HG02642 (cell line): ENCODE measurements at regions not wholly inside any gene's neighbourhood (a gene's known extent, or its start where the extent isn't known, plus 50 kb on each side); places are given as distances from the start of the nearest gene placed in this dataset.
"Not testable (repeated sequence)": the region's sequence is repeated elsewhere in the genome, so short reads cannot be mapped to it uniquely, and the experiment has no call there.

ENCODE experiments used
- ATAC-seq: cut with Tn5 transposase; IDR thresholded peaks from one replicate; pipeline ENCODE4 v1.9.1; 2021; ENCODE audit warnings: mild to moderate bottlenecking; ENCODE audit not compliant: unreplicated experiment, poor library complexity

DNA sequence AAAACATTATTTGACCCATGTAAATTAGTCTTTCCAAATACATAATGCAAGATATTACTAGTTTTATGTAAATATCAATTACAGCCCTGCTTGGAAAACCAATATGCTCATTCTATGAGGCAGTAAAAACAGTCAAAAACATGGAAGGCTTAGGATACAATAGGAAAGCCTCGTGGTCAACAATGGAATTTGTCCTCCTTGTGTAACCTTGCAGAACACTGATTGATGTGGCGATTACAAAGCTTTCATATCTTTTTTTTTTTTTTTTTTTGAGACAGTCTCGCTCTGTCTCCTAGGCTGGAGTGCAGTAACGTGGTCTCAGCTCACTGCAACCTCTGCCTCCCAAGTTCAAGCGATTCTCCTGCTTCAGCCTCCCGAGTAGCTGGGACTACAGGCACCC, 157.3 kb upstream of the BET1 start:
- no peak for ATAC-seq

DNA sequence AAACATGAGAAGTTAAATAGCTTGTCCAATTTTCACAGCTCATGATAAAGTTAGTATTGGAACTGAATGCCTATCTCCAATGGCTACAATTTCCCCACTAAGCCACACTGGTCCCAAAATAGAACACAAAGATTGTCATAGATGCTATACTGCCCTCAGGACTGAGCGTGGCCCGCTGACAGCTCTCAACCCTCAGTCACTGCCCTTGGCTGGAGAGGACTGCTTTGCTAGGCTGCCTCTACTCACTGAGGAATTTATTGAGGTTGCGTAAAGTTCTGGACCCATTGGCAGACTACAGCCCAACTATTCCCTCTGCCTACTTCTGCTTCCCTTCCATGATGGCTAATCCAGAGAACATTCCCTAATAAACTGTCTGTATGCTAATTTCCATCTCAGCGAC, 165.5 kb upstream of the BET1 start:
- no peak for ATAC-seq

DNA sequence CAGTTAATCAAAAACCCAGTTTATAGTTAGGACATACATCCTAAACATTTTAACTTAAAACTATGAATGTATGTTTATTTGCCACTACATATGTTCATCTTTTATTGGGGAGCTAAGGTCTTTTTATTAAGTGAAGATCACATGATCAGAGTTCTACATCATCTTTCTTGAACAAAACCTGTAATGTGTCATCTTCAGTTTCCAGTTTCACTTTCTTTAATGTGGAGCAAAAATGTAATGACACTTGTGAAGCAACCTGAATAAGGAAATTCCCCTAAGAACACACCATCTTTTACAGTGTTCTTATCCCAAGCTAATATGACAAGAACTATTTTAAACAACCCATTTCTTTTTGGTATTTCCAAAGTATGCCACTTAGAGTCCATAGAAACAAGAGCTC, 166.7 kb upstream of the BET1 start:
- ATAC-seq: peak; percentile 92

DNA sequence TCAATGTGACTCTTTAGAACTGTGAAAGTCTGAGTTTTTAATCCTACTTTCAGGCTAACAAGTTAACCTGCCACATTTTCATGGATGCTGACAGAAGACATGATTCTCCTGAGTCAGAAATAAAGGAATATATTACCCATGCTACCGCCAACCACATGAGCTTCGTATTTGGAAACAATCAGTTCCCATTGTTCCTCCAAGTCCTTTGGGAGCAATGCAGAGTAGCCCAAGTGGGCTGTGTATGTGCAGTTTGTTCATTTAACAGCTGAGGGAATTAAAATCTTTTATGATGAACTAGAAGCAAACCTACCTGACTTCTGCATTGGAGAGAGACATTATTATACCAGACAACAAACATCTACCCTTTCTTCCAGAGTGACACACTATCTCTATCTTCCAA, 169.3 kb upstream of the BET1 start:
- no peak for ATAC-seq

DNA sequence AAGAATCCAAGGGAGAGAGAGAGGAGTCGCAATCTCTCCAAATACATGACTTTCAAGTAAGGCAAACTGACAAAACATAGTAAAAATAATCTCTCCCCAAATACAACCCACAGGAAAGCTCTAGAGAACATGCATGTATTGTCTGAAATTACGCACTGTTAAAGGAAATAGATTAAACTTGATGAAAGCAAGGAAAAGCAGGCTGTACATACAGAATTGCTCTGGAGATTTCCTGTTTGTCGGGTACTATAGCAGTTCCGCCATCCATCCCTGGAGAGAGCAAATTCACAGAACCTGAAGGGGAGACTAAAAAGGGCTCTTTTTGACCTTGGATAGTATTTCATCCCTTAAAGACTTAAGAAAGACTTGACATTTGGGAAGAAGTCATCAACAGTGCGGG, 170.2 kb upstream of the BET1 start:
- ATAC-seq: no peak

DNA sequence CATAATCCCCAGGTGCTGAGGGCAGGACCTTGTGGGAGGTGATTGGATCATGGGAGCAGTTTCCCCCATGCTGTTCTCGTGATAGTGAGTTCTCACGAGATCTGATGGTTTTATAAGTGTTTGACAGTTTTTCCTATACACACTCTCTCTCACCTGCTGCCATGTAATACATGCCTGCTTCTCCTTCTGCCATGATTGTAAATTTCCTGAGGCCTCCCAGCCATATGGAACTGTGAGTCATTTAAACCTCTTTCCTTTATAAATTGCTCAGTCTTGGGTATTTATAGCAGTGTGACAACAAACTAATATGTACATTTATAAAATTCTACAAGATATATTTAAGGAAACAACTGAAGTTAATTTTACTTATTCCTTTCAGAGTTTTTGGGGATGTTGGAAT, 170.8 kb upstream of the BET1 start:
- ATAC-seq: no peak

DNA sequence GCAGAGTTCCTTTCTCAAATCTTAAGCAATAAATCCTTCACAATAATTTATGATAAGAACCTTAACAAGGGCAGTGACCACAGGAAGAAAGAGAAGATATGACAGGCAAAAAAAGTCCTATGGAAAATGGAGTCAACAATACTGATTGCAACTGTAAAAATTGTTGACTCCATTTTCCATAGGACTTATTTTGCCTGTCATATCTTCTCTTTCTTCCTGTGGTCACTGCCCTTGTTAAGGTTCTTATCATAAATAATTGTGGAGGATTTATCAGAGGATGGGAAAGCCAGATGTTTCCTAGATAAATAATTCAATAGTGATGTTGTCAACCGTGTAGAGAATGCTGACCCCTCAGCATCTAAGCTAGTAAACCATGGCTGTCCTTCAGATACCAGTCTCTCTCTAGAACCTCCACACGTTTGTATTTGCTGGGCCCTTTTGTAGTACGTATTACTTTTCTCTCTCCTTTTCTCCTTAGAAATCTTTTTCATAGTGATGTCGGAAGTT, 172.6 kb upstream of the BET1 start:
- ATAC-seq: no peak

DNA sequence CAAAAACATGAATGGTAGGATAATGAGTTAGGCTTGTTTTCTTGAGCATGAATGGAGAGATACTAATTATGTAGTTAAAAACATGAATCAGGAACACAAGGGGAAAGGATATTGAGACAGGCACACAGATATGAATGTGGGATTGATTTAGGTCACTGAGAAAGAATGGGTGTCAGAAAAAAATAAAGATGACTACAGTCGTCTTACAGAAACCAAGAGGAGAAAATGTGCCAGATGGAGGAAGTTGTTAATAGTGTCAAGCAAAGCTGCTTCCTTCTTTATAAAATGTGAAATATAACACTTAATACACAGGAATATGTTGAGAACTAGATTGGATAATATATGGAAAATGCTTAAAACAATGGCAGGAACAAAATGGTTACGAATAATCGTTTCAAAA, 173.3 kb upstream of the BET1 start:
- no peak for ATAC-seq

DNA sequence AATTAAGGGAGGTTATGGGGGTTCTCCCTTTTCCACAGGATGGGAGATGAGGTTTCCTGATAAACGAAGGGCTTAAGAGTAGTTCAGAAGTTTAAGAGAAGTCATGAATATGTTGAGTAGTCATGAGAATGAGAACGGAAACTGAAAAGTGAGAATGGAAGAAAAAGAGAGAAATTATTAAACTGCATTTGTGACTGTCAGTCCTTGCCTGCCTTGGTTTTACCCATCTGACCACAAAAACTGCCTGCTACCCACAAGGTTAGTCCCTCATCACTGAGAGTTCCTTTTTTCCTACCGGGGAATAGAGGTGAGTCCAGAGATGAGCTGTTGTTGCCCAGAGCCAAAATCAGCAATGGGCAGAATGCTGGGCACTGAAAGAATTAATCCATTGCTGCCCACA, 174.1 kb upstream of the BET1 start:
- peak; percentile 98 for ATAC-seq

DNA sequence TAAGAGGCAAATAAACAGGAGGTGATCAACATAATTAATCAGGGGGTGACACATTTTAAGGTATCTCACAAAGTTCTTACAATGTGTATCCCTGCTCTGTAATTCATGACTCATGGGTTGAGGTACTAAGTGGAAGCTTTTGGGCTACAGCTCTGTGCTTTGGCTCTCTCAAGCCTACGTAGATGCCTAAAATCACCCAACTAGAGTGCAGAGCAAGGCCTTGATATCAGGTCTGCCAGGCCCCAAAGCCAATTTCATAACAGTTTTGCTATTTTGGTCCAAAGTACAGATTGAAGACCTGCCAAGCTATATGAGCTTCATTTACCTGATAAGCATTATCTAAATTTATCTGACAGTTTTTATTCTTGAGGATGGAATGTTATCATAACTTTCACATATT, 175.3 kb upstream of the BET1 start:
- ATAC-seq: no peak

DNA sequence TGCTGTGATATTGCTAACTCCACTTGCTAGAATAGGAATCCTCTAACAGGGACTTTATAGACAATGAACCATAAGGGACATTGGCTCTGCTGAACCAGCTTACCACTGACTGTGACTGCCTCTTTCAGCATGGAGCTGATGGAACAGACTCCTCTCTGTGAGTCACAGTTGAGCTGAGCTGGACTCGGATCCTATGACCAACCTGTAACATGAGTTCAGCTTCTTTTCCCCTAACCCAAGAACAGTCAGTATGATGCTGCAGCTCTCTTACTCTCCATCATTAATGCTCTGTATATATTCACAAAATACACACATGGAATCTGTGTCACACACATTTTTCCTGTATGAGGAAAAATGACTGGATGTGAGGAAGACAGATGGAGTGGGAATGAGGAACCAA, 177.9 kb upstream of the BET1 start:
- ATAC-seq: no peak

DNA sequence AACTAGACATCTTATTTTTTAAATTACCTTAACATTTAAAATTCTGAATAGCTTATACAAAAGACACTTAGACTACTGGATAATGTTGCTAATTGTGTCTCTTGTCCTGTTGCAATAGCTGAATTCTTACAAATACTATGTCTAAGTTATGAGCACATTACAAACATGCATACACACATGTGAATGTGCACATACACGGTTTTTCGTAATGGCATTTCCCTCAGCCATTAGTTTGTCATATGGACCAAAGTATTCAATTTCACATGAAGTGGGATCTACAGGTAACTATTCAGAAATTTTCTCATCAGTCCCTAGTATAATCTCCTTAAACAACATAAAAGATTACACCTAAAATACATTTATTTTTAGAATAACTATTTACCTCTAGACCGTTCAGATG, 178.6 kb upstream of the BET1 start:
- ATAC-seq: no peak

DNA sequence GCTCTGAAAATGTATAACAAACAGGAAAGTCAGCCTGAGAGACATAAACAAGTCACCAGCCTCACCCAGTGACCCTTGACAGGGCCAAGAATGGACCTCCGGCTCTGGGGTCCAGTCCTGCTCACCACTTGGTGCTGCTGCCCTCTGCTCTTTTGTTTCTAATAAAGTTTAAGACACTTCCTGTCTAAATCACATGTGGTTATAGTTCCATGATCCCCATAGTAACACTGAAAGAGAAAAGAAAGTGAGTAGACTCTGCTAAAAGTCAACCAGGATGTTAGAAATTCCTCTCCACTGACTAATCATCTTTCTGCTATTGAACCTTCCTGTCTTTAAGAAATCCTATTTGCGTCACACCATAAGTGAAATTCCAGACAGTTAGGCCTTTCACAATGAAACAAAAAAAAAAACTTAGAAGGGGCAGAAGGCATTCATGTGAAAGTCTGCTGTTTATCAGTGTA, 179.2 kb upstream of the BET1 start:
- no peak for ATAC-seq

DNA sequence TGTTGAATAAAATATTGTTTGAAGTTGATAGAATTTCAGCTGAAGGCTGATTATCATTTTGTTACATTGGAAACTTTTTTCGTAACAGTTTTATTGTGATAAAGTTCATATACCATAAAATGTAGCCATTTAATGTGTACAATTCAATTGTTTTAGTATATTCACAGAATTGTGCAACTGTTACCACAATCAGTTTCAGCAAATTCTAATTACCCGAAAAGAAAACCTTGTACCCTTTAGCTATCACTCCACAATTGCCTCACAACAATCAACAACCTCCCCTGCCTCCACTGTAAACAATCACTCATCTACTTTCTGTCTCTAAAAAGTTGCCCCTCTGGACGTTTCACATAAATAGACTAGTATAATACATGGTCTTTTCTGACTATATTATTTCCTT, 179.7 kb upstream of the BET1 start:
- ATAC-seq: no peak

DNA sequence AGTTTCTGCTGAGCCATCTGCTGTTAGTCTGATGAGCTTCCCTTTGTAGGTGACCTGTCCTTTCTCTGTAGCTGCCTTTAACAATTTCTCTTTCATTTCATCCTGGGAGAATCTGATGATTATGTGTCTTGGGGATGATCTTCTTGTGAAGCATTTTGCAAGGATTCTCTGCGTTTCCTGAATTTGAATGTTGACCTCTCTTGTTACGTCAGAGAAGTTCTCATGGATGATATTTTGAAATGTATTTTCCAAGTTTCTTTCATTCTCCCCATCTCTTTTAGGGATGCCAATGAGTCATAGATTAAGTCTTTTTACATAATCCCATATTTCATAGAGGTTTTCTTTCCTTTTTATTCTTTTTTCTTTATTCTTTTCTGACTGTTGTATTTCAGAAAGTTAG, 184.2 kb upstream of the BET1 start:
- ATAC-seq: no peak

DNA sequence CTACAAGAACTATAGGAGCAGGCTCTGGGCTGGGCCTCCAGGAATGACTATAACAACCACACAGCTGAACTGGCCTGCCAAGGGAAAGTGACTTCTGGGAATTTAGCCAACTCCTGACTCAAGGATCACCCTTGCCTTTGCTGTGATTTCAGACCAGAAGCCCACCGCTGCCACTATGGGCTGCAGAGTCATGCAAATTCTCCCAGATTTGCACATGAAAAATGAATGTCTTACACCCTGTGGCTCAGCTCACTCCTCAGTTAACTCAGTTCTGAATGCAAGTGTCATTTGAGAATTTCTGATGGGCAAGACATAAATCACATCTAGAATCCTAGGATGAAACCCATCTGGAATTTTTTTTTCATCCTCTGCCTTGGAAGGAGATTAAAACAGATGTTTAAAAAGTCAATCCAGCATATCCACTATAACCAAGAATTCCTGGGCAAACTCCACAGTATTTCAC, 186.5 kb upstream of the BET1 start:
- ATAC-seq: no peak

DNA sequence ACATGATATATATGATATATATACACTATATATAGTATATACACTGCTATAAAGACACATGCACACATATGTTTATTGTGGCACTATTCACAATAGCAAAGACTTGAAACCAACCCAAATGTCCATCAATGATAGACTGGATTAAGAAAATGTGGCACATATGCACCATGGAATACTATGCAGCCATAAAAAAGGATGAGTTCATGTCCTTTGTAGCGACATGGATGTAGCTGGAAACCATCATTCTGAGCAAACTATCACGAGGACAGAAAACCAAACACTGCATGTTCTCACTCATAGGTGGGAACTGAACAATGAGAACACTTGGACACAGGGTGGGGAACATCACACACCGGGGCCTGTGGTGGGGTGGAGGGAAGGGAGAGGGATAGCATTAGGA, 190.3 kb upstream of the BET1 start:
- not testable (repeated sequence) for ATAC-seq

DNA sequence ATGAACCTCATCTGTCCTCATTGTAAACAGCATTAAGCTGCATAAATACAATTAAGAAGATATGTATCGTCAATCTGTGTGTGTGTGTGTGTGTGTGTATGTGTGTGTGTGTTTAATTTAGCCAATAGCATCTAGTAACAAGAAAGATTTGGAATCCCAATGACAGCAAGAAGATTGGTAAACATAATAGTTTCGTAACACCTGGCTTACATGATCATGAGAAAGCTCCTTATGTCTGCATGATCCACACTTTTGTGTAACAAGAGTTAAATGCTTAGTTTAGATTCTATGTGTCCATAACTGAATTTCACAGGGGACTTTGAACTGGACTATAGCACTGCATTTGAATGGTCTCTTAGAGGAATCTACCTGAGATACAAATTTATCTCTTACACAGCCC, 191.0 kb upstream of the BET1 start:
- no peak for ATAC-seq

DNA sequence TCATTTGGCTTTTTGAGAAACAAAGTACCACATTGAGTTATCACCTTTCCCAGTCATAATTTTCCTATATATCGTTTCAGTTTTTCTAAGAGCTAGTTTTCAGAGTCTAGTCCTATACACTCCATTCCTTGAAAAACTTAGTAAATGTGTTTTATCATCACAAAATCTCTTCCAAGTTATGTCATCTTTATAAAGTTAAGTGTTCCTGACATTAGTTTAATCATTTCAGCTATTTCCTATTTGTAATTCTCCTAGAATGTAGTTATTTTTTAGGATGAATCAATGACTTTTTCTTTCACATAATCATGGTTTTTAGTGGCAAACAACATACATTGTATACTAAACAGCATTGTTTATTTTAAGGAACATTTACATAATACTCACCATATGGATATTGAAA, 191.7 kb upstream of the BET1 start:
- no peak for ATAC-seq

DNA sequence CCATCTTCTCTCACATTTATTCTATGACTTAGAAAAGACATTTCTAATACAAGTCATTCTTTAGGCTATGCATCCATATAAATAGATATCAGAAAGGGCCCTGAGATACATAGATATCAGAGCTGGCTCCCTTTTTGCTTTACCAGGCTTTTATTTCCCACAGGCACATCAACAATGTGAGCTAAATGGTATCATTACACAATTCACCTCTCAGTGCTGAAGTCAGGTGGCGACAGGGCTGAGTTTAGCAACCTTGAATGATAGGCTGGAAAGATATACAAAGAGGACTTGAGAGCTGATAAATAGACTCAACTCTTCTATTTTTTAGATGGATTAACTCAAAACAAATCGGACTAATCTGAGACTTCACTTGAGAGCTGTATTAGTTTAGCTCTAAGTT, 189.2 kb upstream of the COL1A2 start:
- no peak for ATAC-seq

DNA sequence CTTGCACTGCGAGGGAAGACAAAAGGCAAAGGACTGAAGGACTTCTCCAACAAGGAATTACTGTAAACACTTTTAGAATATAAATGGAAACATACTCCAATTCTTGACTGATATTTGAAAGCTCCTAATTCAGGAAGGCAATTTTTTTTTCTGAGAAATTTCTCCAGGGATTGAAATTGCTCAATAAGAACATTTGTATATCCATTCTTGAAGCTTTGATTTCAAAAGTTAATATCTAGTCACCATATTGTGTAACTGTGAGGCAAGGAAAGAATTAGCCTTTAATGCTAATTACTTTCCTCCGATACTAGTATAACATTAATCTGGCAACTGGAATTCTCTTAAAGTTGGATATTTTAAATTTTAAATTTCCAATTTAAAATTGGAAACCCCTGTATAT, 188.4 kb upstream of the COL1A2 start:
- ATAC-seq: no peak

DNA sequence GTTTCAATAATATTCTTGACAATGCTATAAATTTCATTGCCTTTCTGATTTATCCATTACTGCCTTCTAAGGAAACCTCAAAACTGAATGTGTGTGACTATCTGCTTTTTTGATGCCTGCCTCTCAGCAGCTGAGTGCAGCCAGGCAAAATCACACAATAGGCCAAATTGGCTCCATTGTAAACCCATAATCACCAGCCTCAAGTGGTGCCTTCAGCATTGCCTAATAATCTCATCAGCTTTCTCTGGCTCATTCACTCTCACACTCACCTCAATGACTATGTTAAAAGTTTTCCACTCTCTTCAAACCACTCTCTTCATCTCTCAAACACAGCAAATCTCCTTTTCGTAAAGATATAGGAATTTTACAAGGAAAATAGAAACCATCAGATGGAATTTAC, 182.5 kb upstream of the COL1A2 start:
- ATAC-seq: no peak

DNA sequence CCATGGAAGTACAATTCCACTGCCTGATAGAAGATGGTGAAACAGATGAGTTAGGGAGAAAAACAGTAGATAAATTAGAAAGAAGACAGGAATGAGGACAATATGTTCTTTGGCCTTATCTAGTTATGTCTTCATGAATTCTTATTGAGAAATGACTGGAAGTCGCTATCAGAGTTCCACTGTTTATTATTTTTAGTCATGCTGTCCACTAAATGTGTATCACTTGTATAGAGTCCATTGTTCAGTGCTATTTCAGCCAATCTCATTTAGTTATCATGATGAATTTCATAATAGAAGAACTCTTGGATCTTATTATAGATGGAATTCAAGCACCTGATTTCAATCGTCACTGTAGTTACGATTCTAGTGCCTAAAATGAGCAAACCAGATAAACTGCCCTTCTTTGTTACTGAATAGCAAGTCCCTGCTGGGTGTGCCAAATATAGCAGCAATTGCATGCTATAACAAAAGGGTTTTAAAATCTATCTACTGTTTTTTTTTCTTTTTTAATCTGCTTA, 177.7 kb upstream of the COL1A2 start:
- ATAC-seq: no peak
